Ishikawa (cell line): ENCODE measurements at regions not wholly inside any gene's neighbourhood (a gene's known extent, or its start where the extent isn't known, plus 50 kb on each side); places are given as distances from the start of the nearest gene placed in this dataset.

ENCODE experiments used
- CEBPB ChIP-seq: IDR thresholded peaks from 2 replicates; pipeline ENCODE4 v1.6.1; 2012
- CREB1 ChIP-seq: IDR thresholded peaks from 2 replicates; pipeline ENCODE4 v1.6.1; 2012; ENCODE audit warnings: low read depth
- EGR1 ChIP-seq: IDR thresholded peaks from 2 replicates; pipeline ENCODE4 v1.6.1; 2012
- EP300 ChIP-seq: IDR thresholded peaks from 2 replicates; pipeline ENCODE4 v1.6.1; 2012; ENCODE audit warnings: borderline replicate concordance
- FOXM1 ChIP-seq: IDR thresholded peaks from 2 replicates; pipeline ENCODE4 v1.6.1; 2012; ENCODE audit warnings: low read depth, borderline replicate concordance
- MAX ChIP-seq: IDR thresholded peaks from 2 replicates; pipeline ENCODE4 v1.6.1; 2012
- NFIC ChIP-seq: IDR thresholded peaks from 2 replicates; pipeline ENCODE4 v1.6.1; 2012
- RAD21 ChIP-seq: IDR thresholded peaks from 2 replicates; pipeline ENCODE4 v1.6.1; 2012; ENCODE audit warnings: low read depth
- REST ChIP-seq: IDR thresholded peaks from 2 replicates; pipeline ENCODE4 v1.6.1; 2012; ENCODE audit warnings: low read depth, mild to moderate bottlenecking
- TAF1 ChIP-seq: IDR thresholded peaks from 2 replicates; pipeline ENCODE4 v1.6.1; 2012; ENCODE audit warnings: low read depth, mild to moderate bottlenecking
- TCF12 ChIP-seq: IDR thresholded peaks from 2 replicates; pipeline ENCODE4 v1.6.1; 2012; ENCODE audit warnings: low read depth
- TEAD4 ChIP-seq: IDR thresholded peaks from 2 replicates; pipeline ENCODE4 v1.6.1; 2012
- USF1 ChIP-seq: IDR thresholded peaks from 2 replicates; pipeline ENCODE4 v1.6.1; 2012
- YY1 ChIP-seq: IDR thresholded peaks from 2 replicates; pipeline ENCODE4 v1.6.1; 2012; ENCODE audit warnings: low read depth
- ZBTB7A ChIP-seq: IDR thresholded peaks from 2 replicates; pipeline ENCODE4 v1.6.1; 2012; ENCODE audit warnings: low read depth

- TF ChIP-seq EGR1 = no peak
- TF ChIP-seq CEBPB = no peak
- TF ChIP-seq USF1 = no peak
- no peak for TF ChIP-seq RAD21
- no peak for TF ChIP-seq REST
- no peak for TF ChIP-seq CREB1
- TF ChIP-seq FOXM1 = no peak
- no peak for TF ChIP-seq EP300
- TF ChIP-seq YY1 = no peak
- no peak for TF ChIP-seq NFIC
- TF ChIP-seq TAF1 = no peak
- TF ChIP-seq ZBTB7A = no peak
These were observed 100.1 kb downstream of the DUSP10 start for GRCh38 chr1:221641811-221642210.

GRCh38 chr1:221643404-221644144 is 98.3 kb downstream of the DUSP10 start:
- TF ChIP-seq TAF1 (no peak), FOXM1 (no peak), TEAD4 (no peak), TCF12 (no peak), EP300 (no peak), CREB1 (no peak), EGR1 (no peak), REST (no peak), RAD21 (no peak)

GRCh38 chr1:221644145-221644448 is 97.8 kb downstream of the DUSP10 start:
- TF ChIP-seq ZBTB7A (no peak), TAF1 (no peak), CEBPB (no peak), EGR1 (no peak), USF1 (no peak), FOXM1 (no peak), CREB1 (no peak)

- TF ChIP-seq EGR1 (no peak), NFIC (no peak), CREB1 (no peak), TCF12 (no peak), CEBPB (no peak), RAD21 (no peak), REST (no peak), TAF1 (no peak), MAX (no peak), EP300 (no peak), ZBTB7A (no peak), USF1 (no peak), YY1 (no peak), TEAD4 (no peak), FOXM1 (no peak)
These were observed 97.1 kb downstream of the DUSP10 start for GRCh38 chr1:221644663-221645258.
